NCI-H226 (cell line): ENCODE measurements at regions not wholly inside any gene's neighbourhood (a gene's known extent, or its start where the extent isn't known, plus 50 kb on each side); places are given as distances from the start of the nearest gene placed in this dataset.

ENCODE experiments used
- DNase-seq: peaks from one replicate; pipeline ENCODE4 v3.0.0-alpha.2; 2015

DNA sequence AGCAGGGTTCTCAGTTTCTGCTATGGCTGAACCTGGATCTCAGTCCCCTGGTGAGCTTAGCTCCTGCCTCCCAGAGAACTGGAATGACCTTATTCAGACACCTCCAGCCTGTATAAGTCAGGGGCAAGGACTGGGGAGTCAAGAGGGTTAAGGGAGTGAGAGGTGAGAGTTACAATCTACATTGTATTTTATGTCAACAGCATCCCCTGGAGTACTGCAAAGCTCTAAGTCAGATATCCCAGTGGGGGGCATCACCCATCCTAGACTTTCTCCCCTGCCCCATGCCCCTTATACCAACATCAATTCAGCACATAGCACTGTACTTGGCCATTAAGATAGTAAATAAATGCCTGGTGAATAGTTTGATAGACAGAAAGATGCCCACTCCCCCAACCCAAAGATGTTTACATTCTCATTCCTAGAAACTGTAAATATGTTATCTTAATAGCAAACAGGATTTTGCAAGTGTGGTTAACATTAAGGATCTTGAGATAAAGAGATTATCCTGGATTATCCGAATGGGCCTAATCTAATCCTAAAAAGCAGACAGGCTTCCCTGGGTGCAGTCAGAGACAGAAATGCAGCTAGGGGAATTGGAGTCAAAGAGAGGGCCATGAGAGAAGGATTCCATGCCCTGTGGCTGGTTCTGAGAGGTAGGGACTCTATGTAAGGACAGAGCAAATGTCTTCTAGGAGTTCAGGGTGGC, 132.3 kb upstream of the RASGRP1 start:
- no peak for DNase-seq

DNA sequence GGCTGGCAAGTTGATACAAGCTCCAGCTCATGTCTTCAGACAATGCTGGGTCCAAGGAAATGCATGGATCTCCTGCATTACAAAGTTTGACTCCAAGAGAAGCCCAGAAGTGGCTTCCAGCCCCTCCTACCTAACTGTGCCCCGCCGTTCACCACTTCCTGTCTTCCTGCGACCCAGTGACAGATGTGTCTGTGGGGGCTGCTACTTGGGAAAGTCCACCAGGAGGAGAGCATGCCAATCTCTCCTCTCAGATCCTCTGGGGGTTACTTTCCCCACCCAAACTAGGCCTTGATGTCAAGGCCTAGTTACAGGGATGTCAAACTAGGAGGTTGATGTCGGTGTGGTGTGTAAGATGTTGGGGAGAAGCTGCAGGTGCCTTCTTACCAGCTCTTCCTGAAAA, 133.6 kb upstream of the RASGRP1 start:
- DNase-seq, result no peak

DNA sequence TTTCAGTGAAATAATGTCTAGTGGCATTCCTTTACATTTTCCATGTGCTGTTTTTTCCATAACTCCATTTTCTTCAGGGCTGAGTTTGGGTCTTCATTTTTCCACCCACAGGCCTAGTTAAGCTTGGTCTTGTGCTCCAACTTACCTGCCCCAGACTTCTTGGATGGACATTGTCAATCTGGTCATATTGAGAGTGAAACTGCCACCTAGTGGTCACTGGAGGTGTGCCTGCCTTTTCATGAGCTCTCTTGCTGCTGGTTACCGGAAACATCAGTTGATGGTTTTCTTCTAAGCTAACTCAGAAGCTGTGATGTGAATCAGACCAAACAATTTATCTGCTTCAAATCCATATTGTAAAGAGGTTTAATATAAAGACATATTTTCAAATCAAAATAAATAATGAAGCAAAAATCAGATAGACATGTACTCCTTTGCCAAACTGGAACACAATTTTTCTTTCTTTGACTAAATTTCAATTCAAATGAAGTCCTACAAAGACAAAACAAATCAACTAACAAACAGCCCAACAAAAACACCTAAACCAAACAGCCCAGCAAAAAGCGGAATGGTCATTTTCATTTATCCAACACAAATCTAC, 135.1 kb upstream of the RASGRP1 start:
- no peak for DNase-seq

DNA sequence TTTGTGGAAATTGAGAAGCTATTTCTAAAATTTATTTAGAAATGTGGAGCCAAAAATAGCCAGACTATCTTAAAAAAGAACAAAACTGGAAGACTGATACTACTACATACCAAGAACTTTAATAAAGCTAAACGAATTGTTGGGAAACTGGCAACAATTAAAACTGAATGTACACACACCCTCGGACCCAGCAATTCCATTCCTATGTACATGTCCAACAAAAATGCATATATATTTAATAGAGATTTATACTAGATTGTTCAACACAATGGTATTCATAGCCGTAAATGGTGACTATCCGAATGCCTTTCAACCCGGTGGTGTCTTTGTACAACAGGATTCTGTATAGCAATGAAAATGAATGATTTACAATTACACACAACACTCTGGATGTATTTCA, 136.5 kb upstream of the RASGRP1 start:
- no peak for DNase-seq

DNA sequence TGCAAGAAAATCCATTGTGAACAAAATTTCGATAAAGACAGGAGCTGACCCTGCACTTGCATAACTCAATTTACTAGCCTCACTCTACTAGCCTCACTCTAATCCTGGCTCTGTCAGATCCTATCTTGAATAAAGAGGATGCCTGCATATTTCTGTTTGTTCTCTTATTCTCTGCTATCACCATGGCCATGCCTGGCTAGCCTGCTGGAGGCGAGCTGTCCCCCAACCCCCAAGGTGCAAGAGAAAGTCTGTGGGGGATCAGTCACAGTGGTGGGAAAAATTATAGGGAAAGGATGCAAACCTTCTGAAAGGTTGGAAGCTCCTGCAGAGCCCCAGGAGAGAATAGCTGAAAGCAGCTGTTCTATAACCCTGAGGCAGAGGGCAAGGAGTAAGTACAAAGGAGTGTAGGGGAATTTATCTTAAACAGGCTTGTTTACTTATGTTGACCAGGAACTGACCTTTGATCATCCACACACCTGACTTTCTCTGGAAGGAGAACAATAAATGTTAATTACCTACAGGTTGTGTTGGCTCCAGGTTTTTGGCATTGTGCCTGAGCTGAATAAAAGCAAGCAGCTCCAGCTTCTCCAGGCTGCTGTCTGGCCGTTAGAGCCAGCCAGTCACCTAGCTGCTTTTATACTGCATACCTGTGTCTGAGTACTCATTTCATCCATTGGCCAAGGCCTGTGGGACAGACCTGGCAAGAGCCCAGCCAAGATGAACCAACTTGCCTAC, 137.7 kb upstream of the RASGRP1 start:
- DNase-seq, result no peak

DNA sequence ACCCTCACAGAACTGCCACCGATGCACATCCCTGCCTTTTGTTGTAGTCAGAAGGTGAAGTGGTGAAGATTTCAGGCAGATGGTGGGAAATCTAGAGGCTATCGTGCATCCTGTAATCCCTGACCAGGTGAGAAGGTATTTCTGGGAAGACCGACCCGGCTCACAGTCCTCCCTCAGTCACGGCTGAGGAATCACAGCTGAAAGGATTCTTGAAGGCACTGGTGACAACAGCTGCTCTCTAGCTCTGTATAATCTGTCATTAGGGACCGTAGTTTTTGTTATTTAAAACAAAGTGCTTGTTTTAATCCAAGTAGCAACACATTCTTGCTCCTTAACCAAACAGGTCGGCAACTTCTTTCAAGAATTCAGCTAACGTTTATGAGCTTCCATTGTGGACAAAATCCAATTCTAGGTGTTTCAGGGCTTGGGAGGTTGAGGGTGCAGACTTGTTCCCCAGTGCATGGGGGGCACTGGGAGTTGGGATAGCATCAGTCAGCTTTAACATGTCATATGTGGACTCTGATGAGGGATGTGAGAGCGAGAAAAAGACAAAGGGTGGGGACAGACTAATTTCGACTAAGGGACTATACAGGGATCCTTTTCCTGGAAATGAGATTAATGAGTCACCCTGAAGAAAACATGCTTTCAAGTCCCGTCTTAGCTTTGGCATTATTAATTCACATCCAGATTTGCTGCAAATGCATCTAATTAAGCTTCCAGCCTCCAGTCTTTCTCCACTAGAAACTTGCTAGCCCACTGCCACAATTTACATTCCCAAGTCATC, 141.0 kb upstream of the RASGRP1 start:
- no peak for DNase-seq

DNA sequence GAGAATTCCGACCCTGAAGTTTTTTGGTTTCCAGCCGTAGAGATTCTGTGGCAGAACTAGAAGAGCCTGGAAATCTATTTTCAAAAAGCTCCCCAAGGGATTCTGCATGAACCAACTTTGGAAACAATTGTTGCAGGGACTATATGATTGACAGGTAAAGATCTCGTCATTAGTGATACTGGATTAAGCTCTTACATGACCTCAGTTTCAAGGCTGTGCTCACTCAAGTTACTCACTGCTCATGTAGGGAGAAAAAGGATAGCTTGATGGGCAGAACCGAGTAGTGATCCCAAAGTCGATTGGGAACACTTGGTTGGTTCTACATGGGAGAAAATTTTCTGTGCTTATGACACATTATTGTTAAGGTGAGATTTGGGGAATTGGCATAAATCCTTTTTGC, 142.3 kb upstream of the RASGRP1 start:
- DNase-seq, result no peak

DNA sequence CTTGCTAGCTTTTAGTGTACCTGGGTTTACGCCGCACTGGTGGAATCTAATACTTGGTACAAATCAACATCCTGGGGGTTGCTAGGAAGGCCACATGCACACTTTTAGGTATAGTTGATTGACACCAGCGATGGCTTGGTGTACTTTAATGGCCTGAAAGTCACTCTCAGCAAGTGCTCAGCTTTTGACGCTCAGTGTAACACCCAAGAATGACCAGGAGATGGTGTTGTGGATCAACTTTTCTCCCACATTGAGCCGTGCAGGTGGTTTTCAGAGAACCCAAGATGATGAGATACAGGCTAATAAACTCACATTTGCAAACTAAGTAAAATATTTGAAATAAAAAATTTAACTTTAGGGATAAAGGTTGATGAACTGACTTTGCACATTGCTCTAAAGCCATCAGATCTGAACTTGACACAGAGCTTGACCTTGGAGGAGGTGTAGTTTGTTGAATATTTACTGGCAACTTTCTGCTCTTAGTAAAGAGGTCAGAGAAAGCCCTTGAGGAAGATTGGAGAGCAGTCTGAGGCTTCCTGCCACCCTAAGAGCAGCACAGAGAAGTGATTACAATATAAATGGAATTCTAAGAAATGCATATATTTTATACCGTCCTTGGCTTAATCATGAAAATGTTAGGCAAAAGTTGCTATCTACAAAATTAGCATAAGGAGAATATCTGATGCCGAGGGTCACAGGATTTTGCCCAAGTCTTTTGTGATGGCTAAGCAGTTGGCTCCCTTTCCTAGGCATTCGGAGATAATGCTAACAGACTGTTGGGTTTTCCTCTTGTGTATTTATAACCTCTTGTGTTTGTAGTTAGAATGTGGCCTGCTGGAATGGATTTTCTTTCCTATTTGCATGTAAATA, 143.4 kb upstream of the RASGRP1 start:
- DNase-seq, result no peak

DNA sequence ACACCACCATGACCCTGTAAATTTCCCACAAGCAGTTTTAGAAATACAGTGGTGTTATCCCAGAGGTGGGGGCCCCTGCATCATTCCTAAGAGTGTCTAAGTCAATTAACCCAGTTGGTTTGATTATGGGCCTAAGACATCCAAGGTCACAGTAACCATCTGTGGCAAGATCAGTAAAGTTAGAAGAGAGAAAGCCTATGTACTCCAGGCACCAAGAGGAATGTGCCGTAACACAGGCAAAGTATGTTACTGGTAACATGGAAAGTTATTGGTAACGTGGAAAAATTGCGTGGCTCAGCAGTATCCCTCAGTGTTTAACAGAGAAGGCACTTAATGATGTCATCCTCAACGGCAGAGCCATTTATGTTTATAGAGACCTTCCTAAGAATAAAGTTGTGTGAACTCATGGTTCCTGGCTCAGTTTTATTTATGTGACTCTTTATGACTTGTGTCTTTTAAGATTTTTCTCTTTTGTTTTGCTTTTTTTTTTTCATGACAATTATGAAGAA, 144.1 kb upstream of the RASGRP1 start:
- DNase-seq, result no peak

DNA sequence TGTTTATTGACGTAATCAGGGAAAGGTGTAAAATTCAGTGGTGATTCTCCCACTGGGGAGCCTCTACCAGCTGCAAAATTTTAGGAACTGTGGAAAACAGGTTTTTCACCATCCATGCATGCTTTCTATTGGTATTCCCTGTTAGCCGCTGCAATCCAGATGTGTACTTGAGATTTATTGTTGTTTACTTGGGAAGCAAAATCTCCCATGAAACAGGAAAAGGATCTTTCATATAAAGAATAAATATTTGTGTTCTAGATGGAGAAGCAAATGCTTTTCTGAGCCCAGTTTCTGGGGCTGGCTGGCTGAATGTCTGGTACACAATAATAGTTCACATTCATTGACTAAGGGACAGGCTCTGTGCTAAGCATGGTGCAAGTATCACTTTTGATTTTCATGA, 144.6 kb upstream of the RASGRP1 start:
- DNase-seq, result no peak

DNA sequence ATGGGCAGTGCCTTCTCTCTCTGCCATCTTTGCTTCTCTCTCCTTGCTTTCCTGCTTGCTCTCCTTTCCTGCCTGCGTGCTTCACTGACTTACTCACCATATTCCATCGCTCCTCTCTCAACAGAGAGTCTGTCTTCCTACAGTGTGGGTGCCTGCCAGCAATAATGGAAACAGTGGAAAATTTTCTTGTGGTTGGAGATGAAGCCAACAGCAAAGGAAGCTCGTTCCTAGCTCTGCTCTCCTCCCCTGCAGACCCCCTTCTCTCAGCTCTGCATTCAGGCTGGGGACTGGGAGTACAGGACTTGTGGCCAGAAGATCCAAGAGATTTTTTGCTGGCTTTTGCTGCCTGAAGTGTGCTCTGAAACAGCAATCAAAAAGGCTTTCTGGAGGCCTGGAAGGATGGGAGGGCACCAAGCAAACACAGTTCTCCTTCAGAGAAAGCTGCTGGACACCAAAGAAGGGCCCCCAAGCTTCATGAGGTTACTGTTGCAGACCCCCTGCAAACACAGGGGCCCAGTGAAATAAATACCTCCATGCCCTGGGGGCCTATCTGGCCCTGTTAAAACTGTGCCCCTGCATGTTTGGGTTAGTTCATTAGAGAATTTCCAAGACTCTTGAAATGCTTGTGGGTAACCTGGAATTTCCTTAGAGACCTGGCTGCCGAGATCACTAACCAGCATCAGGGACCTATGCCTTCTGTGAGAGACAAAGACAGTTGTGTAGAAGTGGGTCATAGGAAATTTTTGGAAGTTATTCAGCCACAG, 149.9 kb upstream of the RASGRP1 start:
- peak; percentile 75 for DNase-seq

DNA sequence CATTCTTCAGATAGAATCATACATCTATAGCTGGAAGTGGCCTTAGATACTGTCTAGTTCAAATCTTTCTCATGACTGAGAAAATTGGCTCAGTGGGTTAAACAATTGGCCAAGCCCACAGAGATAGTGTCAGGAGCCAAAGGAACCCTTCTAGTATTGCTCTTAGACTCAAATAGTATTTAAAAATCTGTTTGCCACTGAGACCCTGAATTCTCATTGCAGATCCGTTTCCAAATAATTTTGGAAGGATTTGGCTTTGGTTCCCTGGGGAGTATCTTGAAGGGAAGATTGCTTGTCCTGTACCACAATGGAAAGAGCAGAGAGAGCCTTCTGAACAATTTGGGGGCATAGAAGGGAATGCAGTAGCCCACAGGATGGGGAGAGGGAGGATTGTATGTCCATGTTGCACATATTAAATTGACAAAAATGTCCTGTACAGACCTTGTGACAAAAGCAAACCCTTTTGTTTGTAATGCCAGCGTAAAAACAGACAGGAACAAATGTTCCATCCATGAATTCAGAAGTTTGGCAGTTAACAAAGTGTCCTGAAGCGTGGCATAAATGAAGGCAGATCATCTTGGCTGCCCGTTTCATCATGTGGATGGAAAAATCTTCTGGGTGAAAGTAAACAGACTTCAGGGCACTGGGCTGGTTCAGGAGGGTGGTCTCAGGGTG, 156.4 kb upstream of the RASGRP1 start:
- no peak for DNase-seq

DNA sequence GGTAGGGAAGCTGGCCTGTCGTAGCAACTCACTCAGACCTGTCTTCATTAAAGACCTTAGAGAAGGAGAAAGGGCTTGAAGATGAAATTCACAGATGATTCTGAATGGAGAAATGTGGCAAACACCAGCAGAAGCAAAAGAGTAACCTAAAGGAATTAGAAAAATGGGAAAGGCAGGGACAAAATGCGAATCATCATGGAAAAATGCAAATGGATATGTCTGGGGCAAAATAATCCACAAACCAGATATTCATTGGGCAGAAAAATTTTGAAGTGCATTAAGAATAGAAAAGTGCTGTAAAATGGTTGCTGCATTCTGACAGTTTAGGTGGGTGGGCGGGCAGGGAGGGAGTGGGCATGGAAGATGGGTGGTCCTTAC, 156.9 kb upstream of the RASGRP1 start:
- no peak for DNase-seq

DNA sequence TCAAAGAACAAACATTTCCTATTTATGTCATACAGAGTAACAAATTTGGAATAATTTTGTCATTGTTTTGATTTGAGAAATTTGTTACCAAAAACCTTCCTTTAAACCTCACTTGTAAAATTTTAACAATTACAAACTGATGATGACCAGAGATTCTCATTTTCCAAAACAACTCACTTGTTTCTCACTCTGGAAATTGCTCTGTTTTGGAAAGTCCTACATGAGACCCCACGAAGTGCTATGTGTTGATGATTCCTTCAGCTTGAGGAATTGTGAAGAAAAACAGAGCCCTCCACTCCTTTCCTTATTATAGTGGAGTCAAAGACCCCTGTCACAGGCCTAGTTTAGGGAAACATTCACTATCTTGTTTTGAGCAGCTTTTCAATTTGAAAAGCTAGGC, 157.6 kb upstream of the RASGRP1 start:
- no peak for DNase-seq

DNA sequence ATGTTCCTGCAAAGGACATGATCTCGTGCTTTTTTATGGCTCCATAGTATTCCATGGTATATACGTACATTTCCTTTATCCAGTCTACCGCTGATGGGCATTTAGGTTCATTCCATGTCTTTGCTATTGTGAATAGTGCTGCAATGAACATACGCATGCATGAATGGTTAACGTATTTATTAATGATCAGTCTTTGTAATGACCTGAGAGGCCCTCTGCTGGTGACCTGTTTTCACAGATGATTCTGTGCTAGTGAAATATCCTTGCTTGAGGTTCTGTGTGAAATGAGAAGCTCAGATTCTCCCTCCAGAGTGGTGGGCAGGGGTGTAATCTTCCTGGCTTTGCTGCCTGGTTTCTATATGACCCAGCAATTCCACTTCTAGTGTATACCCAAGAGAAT, 160.2 kb upstream of the RASGRP1 start:
- no peak for DNase-seq

DNA sequence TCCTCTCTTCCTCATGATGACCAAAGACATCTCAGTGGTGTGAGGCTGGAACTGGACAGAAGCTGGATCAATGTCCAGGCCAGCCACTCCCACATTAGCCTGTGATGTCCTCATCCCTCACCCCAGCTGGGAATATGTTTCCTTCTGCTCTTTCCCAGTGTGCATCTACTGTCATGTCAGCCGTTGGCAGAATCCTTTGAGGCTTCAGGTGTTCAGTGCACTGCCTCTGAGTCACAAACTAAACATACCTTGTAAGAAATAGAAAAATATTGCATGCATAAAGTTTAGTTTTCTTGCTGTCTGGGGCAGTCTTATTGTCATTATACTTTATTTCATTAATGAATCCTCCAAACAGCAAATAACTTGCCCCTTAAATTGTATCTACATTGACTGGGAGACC, 161.6 kb upstream of the RASGRP1 start:
- no peak for DNase-seq

DNA sequence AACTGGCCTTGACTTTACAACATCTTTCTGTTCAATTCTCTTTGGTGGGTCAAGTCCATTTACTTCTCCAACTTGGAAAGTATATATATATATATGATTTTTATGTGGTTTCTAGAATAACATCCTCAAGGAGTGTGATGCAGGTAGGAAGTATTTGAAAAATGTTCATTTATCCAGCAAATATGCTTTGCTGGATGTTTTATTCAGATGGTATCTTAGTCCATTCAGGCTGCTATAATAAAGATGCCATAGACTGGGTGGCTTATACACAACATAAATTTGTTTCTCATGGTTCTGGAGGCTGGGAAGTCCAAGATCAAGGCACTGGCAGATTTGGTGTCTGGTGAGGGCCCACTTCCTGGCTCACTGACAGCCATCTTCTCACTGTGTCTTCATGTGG, 168.7 kb upstream of the RASGRP1 start:
- no peak for DNase-seq

DNA sequence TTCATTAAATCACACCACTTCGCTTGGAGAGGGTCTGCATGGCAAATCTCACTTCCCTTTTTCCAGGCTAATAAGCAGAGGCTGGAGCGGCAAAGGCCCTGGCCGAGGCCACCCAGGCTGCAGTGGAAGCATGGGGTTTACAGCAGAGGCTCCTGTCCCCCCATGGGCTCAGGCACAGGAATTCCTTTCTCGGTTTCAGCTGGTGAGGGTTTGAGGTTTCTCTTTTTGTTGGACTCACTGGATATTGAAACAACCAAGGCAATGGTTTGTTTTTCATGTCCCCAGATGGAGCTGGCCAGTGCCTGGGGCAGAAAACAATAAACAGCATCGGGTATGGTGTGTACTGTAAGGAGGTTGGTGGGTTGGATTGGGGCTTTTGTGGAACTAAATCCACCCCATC, 175.6 kb upstream of the RASGRP1 start:
- no peak for DNase-seq

DNA sequence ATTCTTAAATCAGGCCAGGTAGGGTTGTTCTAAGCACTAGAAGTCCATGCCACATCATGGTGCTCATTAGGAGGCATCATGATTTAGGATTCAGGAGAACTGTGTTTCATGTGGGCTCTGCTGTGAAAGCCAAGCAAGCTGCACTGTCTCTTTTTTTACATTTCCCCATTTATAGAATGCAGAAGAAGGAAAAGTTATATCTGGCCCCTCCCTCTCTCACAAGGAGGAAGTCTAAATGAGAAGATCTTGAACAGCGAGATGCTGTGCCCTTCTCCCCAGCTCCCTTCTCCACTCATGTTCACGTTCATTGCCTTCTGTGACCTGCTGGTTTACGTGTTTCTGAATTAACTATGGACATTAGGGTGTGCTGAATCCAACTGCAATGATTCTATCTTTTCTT, 178.5 kb upstream of the RASGRP1 start:
- DNase-seq, result no peak

DNA sequence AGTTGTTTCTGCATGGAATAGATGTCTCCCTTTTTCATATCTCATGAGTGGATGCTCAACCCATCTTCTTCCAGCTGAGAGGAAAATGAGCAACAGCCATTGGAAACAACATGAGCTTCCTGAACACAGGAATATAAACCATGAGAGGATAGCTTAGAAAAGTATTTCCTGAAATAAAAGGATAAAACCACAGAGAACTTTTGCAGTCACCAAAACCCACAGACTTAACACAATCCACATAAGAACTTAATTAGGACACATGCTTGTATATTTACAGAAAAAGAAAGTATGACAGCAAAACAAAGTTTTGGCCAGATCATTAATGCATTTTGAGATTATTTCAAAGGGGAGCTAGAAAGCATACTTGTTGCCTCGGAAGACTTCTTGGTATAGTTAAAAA, 180.5 kb upstream of the RASGRP1 start:
- no peak for DNase-seq

DNA sequence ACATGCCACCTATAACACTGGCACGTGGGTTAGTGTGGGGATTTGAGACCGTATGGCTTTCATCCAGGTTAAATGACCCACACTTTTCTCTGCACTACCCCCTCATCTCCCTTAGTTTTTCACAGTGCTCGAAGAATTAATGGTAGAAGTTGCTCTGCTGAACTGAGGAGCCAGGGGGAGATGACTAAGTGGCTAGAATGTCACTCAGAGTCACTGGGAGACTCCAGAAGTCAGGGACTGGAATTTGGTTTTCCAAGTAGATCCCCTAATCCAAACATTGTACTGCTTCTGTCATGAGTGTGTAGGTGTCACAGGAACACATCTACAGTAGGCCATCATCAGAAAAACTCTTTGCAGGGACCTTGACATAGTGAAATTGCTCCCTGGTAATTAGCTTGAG, 181.0 kb upstream of the RASGRP1 start:
- DNase-seq, result no peak
